Endothelial cell of umbilical vein (primary cell): ENCODE measurements at regions not wholly inside any gene's neighbourhood (a gene's known extent, or its start where the extent isn't known, plus 50 kb on each side); places are given as distances from the start of the nearest gene placed in this dataset.

ENCODE experiments used
- BruUV-seq: library from RNA; stranded (reverse); fragments of 400-500 nt; replicated peaks from 2 replicates; lab custom pipeline; 2021; lab: Mats Ljungman, UMichigan
- CTCF ChIA-PET: fragments of 300-600, 350-600 bp; sonication (Branson Sonifier 250); formaldehyde crosslinking; loops from one replicate; lab custom pipeline; 2021; ENCODE audit warnings: antibody characterized with exemption, inconsistent platforms; lab: Charles Lee
- POLR2A ChIA-PET: fragments of 300-600, 350-600 bp; sonication (Branson Sonifier 250); formaldehyde crosslinking; loops from one replicate; lab custom pipeline; 2021; ENCODE audit warnings: antibody characterized with exemption, inconsistent platforms; lab: Charles Lee
- DNase-seq: peaks from one replicate; pipeline ENCODE4 v3.0.0-alpha.2; 2011; ENCODE audit warnings: low read depth, low spot score
- FAIRE-seq: peaks from 2 replicates; lab custom pipeline; 2011; peaks lifted over from hg19 to GRCh38; lab: Jason Lieb, UNC
- H2AFZ ChIP-seq: 2 replicates; pipeline ENCODE4 v1.6.0; 2012; ENCODE audit warnings: low read depth, low read length, control low read depth, inconsistent platforms
- H3K27ac ChIP-seq: 2 replicates; pipeline ENCODE4 v1.5.1; 2011; ENCODE audit warnings: low read depth, mild to moderate bottlenecking, control low read depth, low read length, moderate library complexity; ENCODE audit not compliant: insufficient read depth
- H3K27me3 ChIP-seq, 2 experiments: 2 replicates each; pipeline versions ENCODE4 v1.6.0 to v1.6.1; 2011; ENCODE audit warnings: low read length in 2 of 2, mixed read lengths in 1 of 2; ENCODE audit not compliant: control insufficient read depth in 2 of 2, insufficient read depth in 2 of 2
- H3K36me3 ChIP-seq, 2 experiments: 2 replicates in 1 of 2; 3 replicates in 1 of 2; pipeline ENCODE4 v1.5.1; 2011; ENCODE audit warnings: low read length in 2 of 2, mild to moderate bottlenecking in 1 of 2, moderate library complexity in 1 of 2; ENCODE audit not compliant: control insufficient read depth in 2 of 2, insufficient read depth in 2 of 2; ENCODE audit errors: extremely low read depth in 1 of 2
- H3K4me1 ChIP-seq: 3 replicates; pipeline ENCODE4 v1.5.1; 2011; ENCODE audit warnings: mild to moderate bottlenecking, low read length; ENCODE audit not compliant: control insufficient read depth, insufficient read depth; ENCODE audit errors: extremely low read depth
- H3K4me2 ChIP-seq: 2 replicates; pipeline ENCODE4 v1.6.1; 2011; ENCODE audit warnings: low read length, control low read depth, mixed read lengths; ENCODE audit not compliant: insufficient read depth
- H3K4me3 ChIP-seq, 3 experiments: fragments of 200-600 bp in 1 of 3; sonication (generic), shearing (Covaris generic) in 1 of 3; replicated peaks in 1 of 3; 2 replicates each; pipeline ENCODE4 v1.5.1; 2011 to 2016; ENCODE audit warnings: control low read depth in 3 of 3, low read length in 3 of 3, mild to moderate bottlenecking in 2 of 3, inconsistent platforms in 1 of 3, low read depth in 1 of 3, moderate library complexity in 1 of 3; ENCODE audit not compliant: insufficient read depth in 1 of 3
- H3K79me2 ChIP-seq: 2 replicates; pipeline ENCODE4 v1.6.0; 2012; ENCODE audit warnings: low read length, inconsistent platforms; ENCODE audit not compliant: control insufficient read depth, insufficient read depth
- H3K9ac ChIP-seq: replicated peaks from 2 replicates; pipeline ENCODE3; 2011; ENCODE audit warnings: low read length, control low read depth; ENCODE audit not compliant: insufficient read depth; ENCODE audit errors: extremely low read depth
- H3K9me1 ChIP-seq: replicated peaks from 3 replicates; pipeline ENCODE4 v1.6.0; 2011; ENCODE audit warnings: mild to moderate bottlenecking, low read length; ENCODE audit not compliant: control insufficient read depth, insufficient read depth; ENCODE audit errors: extremely low read depth
- H3K9me3 ChIP-seq: replicated peaks from 2 replicates; pipeline ENCODE4 v1.5.1; 2012; ENCODE audit warnings: low read length, inconsistent platforms; ENCODE audit not compliant: control insufficient read depth, insufficient read depth
- H4K20me1 ChIP-seq: replicated peaks from 2 replicates; pipeline ENCODE3; 2011; ENCODE audit warnings: mild to moderate bottlenecking, low read length; ENCODE audit not compliant: control insufficient read depth, insufficient read depth; ENCODE audit errors: extremely low read depth
- CTCF ChIP-seq, 2 donors: IDR thresholded peaks; 1 replicate in 1 of 2; 2 replicates in 1 of 2; pipeline ENCODE4 v1.5.1; 2011; ENCODE audit warnings: low read length in 2 of 2, mild to moderate bottlenecking in 2 of 2, moderate library complexity in 2 of 2, control low read depth in 1 of 2, inconsistent platforms in 1 of 2, low read depth in 1 of 2; ENCODE audit not compliant: insufficient read depth in 1 of 2; ENCODE audit errors: extremely low read depth in 1 of 2
- EZH2 ChIP-seq: IDR thresholded peaks from 2 replicates; pipeline ENCODE4 v1.6.1; 2012; ENCODE audit warnings: borderline replicate concordance, low read depth, mild to moderate bottlenecking, moderate library complexity, low read length, inconsistent platforms; ENCODE audit not compliant: severe bottlenecking
- FOS ChIP-seq: IDR thresholded peaks from 2 replicates; pipeline ENCODE4 v1.6.1; 2011; ENCODE audit warnings: mild to moderate bottlenecking, low read length, moderate library complexity, borderline replicate concordance; ENCODE audit not compliant: insufficient read depth
- GATA2 ChIP-seq: IDR thresholded peaks from 2 replicates; pipeline ENCODE4 v1.7.0; 2011; ENCODE audit warnings: low read depth, mild to moderate bottlenecking, moderate library complexity, mixed read lengths, low read length; ENCODE audit not compliant: insufficient read length, insufficient read depth
- JUN ChIP-seq: IDR thresholded peaks from 2 replicates; pipeline ENCODE4 v1.6.1; 2011; ENCODE audit warnings: borderline replicate concordance, low read depth; ENCODE audit not compliant: insufficient read length, insufficient read depth
- MAX ChIP-seq: IDR thresholded peaks from 2 replicates; pipeline ENCODE4 v1.6.1; 2011; ENCODE audit not compliant: insufficient read depth, insufficient read length
- MYC ChIP-seq: IDR thresholded peaks from one replicate; pipeline ENCODE4 v1.6.1; 2011; ENCODE audit warnings: mild to moderate bottlenecking, low read depth, low read length
- POLR2A ChIP-seq: IDR thresholded peaks from 2 replicates; pipeline ENCODE4 v1.6.1; 2012; ENCODE audit warnings: low read depth, mild to moderate bottlenecking, control low read depth, low read length
- POLR2AphosphoS5 ChIP-seq: IDR thresholded peaks from 2 replicates; pipeline ENCODE4 v1.6.1; 2012; ENCODE audit warnings: low read depth, mild to moderate bottlenecking, control low read depth, low read length, moderate library complexity; ENCODE audit not compliant: insufficient read depth
- dilution Hi-C: fragments of 300-500 bp; cut with MboI; formaldehyde crosslinking; loops from one replicate; pipeline ENCODE4 v1.15.0; 2019; ENCODE audit warnings: low sequenced_read_pairs; ENCODE audit not compliant: extremely low pct_ligation_motif_present
- intact Hi-C: fragments of 100-400 bp; cut with micrococcal nuclease; formaldehyde crosslinking; loops from one replicate; pipeline ENCODE4 v1.10.0; 2022

- H2AFZ ChIP-seq, result no peak overlapping the region
- dilution Hi-C loops (no loop called here), intact Hi-C loops (no loop called here)
- H3K9ac ChIP-seq, result no peak overlapping the region
- H3K9me1 ChIP-seq, result no peaks in the 10 kb centered on the region
- H3K4me2 ChIP-seq, result no peak overlapping the region
- no peak overlapping the region for H3K27ac ChIP-seq
- ChIA-PET POLR2A (no interaction called here), CTCF (no interaction called here)
- no peaks in the 10 kb centered on the region for H4K20me1 ChIP-seq
- BruUV-seq, result no TSS peak
- DNase-seq (no peak), FAIRE-seq (no peak)
- no peaks in the 10 kb centered on the region for H3K27me3 ChIP-seq
- H3K4me3 ChIP-seq, result no peak overlapping the region
- no peaks in the 10 kb centered on the region for H3K4me1 ChIP-seq
- no peaks in the 10 kb centered on the region for H3K79me2 ChIP-seq
- H3K9me3 ChIP-seq, result no peaks in the 10 kb centered on the region
- H3K36me3 ChIP-seq, result no peaks in the 10 kb centered on the region
- TF ChIP-seq POLR2AphosphoS5 (no peak), MYC (no peak), FOS (no peak), JUN (no peak)
Measured at GRCh38 chr1:87399701-87400100, 71.0 kb downstream of the LMO4 start.

DNA sequence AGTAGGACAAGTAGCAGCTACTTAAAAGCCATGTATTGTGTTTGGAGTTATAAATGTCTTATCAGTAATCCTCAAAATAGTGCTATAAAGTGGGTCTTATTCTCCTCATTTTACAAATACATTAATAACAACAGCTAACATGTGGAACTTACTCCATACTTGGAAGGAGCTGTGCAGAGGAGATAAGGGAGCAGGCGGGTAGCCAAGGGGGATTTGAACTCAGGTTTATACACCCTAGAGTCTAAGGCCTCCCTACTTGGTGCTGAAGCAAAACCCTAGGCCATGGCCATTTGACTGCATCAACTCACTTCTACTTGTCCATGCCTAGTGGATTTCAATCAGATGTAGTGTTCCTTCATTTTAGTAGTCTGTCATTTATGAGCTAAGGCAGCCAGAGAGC lies 72.1 kb downstream of the LMO4 start:
- Histone ChIP-seq H3K27me3 (no peaks in the 10 kb centered on the region), H3K79me2 (no peaks in the 10 kb centered on the region), H3K9me3 (no peaks in the 10 kb centered on the region), H3K9me1 (no peaks in the 10 kb centered on the region), H3K9ac (no peak overlapping the region), H2AFZ (no peak overlapping the region), H3K4me2 (no peak overlapping the region), H4K20me1 (no peaks in the 10 kb centered on the region), H3K4me3 (no peak overlapping the region), H3K36me3 (no peaks in the 10 kb centered on the region), H3K27ac (no peak overlapping the region), H3K4me1 (no peaks in the 10 kb centered on the region)
- intact Hi-C loops (no loop called here), dilution Hi-C loops (no loop called here)
- no peak for TF ChIP-seq MYC
- TF ChIP-seq POLR2AphosphoS5, result no peak
- TF ChIP-seq FOS, result no peak
- TF ChIP-seq MAX, result no peak
- no peak for TF ChIP-seq POLR2A
- TF ChIP-seq JUN, result no peak
- no peak for TF ChIP-seq CTCF (IDR thresholded peaks at IDR 0.05; ENCODE audit: extremely low read depth in 1 of 2, insufficient read depth in 1 of 2, low read depth in 1 of 2, low read length in 2 of 2)
- TF ChIP-seq GATA2, result no peak
- TF ChIP-seq EZH2, result no peak
- no peak for FAIRE-seq
- POLR2A ChIA-PET, result no interaction called here
- no peak for DNase-seq
- CTCF ChIA-PET, result no interaction called here
- no TSS peak for BruUV-seq
